Right lobe of liver (tissue), 4 donors: ENCODE measurements at regions not wholly inside any gene's neighbourhood (a gene's known extent, or its start where the extent isn't known, plus 50 kb on each side); places are given as distances from the start of the nearest gene placed in this dataset.

Experiments
- POLR2A ChIP-seq: fragments of 450-650 bp; IDR thresholded peaks from one replicate; pipeline ENCODE4 v1.6.1; 2017; ENCODE audit warnings: antibody characterized with exemption, mild to moderate bottlenecking
- TF ChIP-seq, protein P1 (sequence below), 4 donors: fragments of 200-600 bp in 3 of 4; fragments of 450-650 bp in 1 of 4; IDR thresholded peaks; one replicate each; pipeline versions ENCODE4 v1.5.1 to v1.8.0; 2016 to 2022; ENCODE audit warnings: antibody characterized with exemption in 4 of 4, mild to moderate bottlenecking in 2 of 4
- donor health status: DM: no; HTN: no; CAD: no.
- donor health status: DM: no; HTN: no; CAD: no.
- donor health status: DM: no; HTN: yes; CAD: no.

GRCh38 chr1:14340002-14340785 is 258.3 kb upstream of the KAZN start:
- TF ChIP-seq, protein P1, sequence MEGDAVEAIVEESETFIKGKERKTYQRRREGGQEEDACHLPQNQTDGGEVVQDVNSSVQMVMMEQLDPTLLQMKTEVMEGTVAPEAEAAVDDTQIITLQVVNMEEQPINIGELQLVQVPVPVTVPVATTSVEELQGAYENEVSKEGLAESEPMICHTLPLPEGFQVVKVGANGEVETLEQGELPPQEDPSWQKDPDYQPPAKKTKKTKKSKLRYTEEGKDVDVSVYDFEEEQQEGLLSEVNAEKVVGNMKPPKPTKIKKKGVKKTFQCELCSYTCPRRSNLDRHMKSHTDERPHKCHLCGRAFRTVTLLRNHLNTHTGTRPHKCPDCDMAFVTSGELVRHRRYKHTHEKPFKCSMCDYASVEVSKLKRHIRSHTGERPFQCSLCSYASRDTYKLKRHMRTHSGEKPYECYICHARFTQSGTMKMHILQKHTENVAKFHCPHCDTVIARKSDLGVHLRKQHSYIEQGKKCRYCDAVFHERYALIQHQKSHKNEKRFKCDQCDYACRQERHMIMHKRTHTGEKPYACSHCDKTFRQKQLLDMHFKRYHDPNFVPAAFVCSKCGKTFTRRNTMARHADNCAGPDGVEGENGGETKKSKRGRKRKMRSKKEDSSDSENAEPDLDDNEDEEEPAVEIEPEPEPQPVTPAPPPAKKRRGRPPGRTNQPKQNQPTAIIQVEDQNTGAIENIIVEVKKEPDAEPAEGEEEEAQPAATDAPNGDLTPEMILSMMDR (IDR thresholded peaks at IDR 0.05): no peak
- TF ChIP-seq POLR2A: no peak
